HG02885 (cell line): ENCODE measurements at regions not wholly inside any gene's neighbourhood (a gene's known extent, or its start where the extent isn't known, plus 50 kb on each side); places are given as distances from the start of the nearest gene placed in this dataset.

Experiments used
- ATAC-seq: cut with Tn5 transposase; IDR thresholded peaks from one replicate; pipeline ENCODE4 v1.9.1; 2021; ENCODE audit warnings: mild to moderate bottlenecking; ENCODE audit not compliant: unreplicated experiment, poor library complexity

DNA sequence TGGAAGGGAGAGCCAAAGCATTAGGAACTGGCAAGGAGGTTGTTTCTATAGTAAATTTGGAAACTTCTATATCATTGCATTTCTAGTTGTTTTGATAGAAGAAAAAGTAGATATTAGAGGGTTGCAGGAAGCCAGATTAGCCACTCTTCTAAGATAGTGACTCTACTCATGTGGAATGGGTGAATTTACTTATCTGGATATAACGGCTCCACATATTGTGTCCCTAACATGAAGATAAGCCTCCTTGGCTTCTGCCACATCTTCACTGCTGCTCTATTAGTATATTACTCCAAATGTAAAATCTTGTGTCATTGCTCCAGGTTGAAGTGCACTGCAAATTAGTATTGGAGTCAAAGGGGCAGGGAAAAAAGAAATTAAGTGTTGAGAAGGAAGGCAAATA is 283.3 kb downstream of the CASP12 start:
- no peak for ATAC-seq

DNA sequence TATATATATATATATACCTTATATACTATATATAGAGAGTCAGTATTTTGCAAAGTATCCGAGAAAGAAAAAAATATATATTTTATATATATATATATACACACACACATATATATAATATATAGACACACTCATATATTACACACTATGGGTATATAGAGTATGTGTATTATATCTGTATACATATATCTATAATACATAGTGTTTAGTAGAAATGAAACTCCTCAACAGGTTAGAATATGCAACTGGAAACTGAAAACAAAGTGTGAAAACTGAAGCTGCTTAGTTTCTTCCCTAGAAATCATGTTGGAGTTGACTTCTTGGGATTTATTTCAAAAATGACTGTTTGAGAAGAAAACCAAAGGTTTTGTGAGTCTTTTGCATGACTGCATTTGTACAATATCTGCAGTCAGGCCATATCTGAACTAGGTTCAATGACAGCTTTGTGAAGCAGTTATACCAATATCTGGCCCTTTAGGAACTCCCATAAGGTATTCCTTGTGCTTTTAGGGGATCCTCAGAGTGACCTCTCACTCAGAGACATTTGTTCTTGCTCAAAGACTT is 284.1 kb downstream of the CASP12 start:
- ATAC-seq = no peak

DNA sequence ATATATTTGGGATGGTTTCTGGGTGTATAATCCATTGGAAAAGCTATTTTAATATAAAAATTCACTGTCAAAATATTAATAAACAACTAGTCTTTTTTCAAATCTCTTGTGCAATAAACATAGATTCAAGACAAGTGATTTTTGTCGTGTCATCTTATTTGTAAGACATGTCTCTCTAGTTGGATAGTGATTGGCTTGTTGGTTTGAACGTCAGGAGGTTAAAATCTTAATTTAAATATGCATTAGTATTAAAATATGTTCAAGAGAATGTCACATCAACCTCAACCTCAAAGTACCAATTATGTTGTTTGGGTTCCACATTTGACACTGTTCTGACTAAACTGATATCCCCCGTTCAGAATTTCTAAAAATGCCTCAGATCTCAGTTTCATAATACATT is 287.6 kb downstream of the CASP12 start:
- ATAC-seq = no peak

GRCh38 chr11:104609311-104610085 is 288.8 kb downstream of the CASP12 start:
- ATAC-seq = peak; percentile 96

DNA sequence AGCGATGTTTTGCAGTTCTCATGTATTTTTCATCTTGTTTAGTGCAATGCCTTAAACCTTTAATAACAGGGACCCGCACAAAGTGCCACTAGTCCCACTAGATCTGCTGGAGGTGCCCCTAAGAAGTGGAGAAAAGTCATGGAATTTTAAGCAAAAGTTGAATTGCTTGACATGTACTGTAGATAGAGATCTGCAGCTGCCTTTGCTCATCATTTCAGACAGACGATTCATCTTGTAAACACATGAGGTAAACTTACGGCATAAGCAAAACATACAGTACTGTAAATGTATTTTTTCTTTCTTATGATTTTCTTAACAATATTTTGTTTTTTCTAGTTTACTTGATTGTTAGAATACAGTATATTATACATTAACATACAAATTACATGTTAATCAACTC is 295.6 kb downstream of the CASP12 start:
- ATAC-seq = no peak

GRCh38 chr11:104594228-104594958 is 303.9 kb downstream of the CASP12 start:
- no peak for ATAC-seq

DNA sequence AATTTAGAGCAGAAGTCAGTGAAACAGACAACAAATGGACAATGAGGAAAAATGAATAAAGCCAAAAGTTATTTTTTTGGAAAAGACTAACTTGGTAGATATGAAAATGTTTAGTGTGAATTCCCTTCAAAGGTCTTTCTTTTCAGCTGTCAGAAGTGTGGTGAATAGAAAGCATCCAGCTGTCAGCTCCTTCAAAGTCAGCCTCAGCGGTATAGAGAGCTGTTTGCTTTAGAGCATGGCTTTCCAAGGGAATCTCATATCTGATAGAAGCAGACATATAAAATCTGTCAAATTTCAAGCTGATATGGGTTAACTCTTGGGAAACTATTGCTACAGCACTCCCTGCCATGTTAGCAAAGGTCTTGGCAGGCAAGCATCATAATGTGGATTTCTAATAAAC is 309.3 kb downstream of the CASP12 start:
- ATAC-seq = no peak

GRCh38 chr11:104588446-104588845 is 309.8 kb downstream of the CASP12 start:
- ATAC-seq = no peak

- no peak for ATAC-seq
These were observed 313.4 kb downstream of the CASP12 start for GRCh38 chr11:104584823-104585222.

DNA sequence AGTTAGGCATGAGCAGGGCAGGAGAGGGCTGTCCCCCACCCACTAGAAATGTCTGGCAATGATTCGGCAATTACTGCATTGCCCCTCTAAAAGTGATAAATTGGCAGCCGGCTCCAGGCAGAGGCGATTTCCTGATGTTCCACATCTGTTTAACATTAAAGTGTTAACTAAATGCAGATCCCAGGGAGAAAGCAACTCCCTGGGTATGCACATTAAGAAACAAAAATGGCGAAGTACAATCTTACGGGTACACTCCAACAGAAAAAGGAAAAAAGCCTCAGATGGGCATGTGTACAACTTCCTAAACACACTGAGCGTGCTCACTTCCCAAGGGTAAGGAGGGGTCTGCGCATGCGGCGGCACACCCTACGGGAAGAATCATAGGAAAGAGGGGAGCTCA is 314.4 kb downstream of the CASP12 start:
- ATAC-seq = no peak

- ATAC-seq = no peak
These were observed 315.8 kb downstream of the CASP12 start for GRCh38 chr11:104582431-104582830.

DNA sequence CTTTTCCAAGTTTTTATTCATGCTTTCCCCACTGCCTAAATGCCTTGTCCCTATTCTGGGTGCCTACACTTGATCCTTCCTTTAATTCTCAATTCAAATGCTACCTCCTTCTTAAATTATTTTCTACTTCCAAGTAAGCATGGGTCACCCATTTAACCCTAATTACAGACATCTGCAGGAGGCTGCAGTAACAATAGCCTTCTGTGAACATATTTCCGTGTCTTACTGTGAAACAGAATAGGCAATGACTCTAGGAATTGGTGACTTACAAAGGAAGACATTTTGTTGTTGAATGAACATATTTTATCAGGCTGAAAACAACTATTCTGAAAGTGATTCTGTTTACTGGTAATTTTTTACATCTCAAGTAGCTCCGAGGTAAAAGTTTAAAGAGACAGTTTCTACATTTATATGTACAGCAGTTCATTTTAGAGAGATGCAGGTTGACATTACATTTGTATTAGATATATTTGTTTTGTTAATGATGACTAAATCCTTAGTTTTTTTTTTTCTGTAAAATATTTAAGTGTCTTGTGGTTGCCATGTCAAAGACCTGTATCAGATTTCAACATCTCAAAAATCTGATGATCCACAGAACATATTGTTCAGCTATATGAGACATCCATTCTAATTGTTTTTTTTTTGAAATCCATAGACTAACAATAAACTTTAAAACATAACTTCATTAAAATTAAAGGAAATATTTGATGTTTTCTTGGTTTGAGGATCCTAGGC is 316.8 kb downstream of the CASP12 start:
- no peak for ATAC-seq

GRCh38 chr11:104573441-104573990 is 324.7 kb downstream of the CASP12 start:
- no peak for ATAC-seq

DNA sequence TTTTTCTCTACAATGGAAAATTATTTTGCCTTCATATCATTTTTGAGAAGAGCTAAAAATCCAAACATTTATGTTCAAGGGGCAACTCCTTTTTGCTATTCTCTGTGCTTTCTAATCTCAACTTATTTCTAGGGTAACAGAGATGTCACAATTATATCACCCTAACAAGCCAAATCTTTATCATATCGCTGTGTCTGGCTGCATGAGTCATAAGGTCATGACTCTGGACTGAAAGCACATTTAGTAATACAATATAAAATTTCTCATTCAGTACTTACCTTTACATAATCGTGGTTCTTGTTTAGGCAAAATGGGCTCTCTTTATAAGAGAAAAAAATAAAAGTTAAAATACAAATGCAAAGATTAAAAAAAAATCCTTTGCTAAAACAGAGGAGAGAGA is 326.0 kb downstream of the CASP12 start:
- no peak for ATAC-seq

DNA sequence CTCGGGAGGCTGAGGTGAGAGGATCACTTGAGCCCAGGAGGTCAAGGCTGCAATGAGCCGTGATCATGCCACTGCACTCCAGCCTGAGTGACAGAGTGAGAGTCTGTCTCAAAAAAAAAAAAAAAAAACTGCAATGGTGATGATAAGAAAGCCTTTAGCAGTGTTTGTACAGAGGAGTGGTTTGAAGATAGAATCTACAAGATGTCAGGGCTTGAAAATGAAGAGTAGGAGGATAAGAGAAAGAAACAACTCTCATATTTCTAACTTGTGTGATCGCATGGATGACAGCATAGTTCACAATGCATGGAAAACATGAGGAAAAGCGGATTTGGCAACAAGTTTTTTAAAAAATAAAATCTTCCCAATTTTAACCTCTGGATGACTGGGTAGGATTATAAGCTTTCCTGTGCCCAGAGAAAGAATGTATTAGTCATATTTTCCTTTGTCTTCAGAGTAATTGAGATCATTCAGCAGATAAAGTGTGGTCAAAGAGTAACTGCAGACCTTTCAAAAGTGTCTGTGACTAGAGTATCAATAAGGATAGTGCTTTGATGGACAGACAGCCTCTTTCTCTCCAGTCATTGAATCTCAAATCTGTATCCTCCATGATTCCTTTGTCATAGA is 328.1 kb downstream of the CASP12 start:
- no peak for ATAC-seq

DNA sequence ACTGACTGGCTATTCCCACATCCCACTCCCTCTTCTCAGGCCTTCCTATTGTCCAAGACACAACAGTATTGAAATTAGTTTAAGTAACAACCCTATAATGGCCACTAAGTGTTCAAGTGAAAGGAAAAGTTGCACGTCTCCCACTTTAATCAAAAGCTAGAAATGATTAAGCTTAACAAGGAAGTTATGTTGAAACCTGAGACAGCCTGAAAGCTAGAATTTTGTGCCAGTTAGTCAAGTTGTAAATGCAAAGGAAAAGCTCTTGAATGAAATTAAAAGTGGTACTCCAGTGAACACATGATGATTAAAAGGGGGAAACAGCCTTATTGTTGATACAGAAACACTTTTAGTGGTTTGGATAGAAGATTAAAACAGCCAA is 332.7 kb downstream of the CASP12 start:
- no peak for ATAC-seq

DNA sequence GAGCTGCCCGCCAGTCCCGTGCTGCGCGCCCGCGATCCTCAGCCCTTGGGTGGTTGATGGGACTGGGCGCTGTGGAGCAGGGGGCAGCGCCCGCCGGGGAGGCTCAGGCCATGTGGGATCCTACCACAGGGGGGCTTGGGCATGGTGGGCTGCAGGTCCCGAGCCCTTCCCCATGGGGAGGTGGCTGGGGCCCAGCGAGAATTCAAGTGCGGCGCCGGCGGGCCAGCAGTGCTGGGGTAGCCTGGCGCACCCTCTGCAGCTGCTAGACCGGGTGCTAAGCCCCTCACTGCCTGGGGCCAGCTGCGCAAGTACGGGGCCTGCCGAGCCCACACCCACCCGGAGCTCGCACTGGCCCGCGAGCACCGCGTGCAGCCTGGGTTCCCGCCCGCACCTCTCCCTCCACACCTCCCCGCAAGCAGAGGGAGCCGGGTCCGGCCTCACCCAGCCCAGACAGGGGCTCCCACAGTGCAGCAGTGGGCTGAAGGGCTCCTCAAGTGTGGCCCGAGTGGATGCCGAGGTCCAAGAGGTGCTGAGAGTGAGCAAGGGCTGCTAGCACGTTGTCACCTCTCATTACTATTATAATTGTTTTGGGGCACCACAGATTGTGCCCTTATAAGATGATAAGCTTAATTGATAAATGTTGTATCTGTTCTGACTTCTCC is 333.2 kb downstream of the CASP12 start:
- no peak for ATAC-seq

- ATAC-seq = no peak
These were observed 341.5 kb downstream of the CASP12 start for GRCh38 chr11:104556606-104557301.

GRCh38 chr11:104549019-104549418 is 349.2 kb downstream of the CASP12 start:
- ATAC-seq = no peak
